ENCODE measurements at regions not wholly inside any gene's neighbourhood (a gene's known extent, or its start where the extent isn't known, plus 50 kb on each side); places are given as distances from the start of the nearest gene placed in this dataset.
A peak's percentile ranks its signal among the peaks of the same experiment; 100 is the strongest.

DNA sequence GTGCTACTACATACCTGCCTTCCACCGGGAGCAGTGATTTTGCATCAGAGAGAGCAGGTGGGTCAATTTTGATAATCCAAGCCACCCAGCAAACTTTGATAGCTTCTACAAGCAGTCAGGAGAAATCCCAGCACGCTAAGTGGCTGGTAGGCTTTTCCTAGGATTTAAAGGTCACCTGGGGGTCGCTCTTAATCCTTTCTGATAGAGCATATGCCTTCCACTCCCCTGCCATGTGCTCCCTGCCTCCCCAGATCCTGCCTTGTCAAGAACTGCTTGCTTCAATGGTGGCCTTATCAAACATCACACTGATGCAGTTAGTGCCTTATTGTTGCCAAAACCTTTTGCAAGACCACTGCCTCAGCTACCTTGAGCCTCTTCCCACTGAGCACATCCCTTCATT is 462.3 kb upstream of the MEX3C start:
- Mint-ChIP-seq H3K4me1 (peaks cover 0 to 1% (median 0%) of the 10 kb centered on the region in 7 donors), H3K9me3 (peaks cover 0 to 5% (median 0%) of the 10 kb centered on the region in 11 donors), H3K27ac (no peak overlapping the region), H3K27me3 (peaks cover 0 to 47% (median 32%) of the 10 kb centered on the region in 5 donors), H3K36me3 (peaks cover 0 to 5% (median 0%) of the 10 kb centered on the region in 5 donors), H3K4me3 (no peak overlapping the region)
- Histone ChIP-seq H3K9me3 (ENCODE audit: control insufficient read depth in 2 of 3, low read length in 3 of 3) (no peaks in the 10 kb centered on the region), H3K27ac (ENCODE audit: low read depth, low read length) (no peak overlapping the region), H3K27me3 (ENCODE audit: control insufficient read depth in 2 of 2, insufficient read depth in 2 of 2, low read length in 2 of 2) (no peaks in the 10 kb centered on the region), H3K4me1 (ENCODE audit: control insufficient read depth in 2 of 2, insufficient read depth in 2 of 2, low read length in 2 of 2) (no peaks in the 10 kb centered on the region), H3K36me3 (ENCODE audit: control insufficient read depth in 2 of 3, insufficient read depth in 3 of 3, low read length in 3 of 3) (no peaks in the 10 kb centered on the region), H3K4me3 (ENCODE audit: low read length) (no peak overlapping the region)
- ATAC-seq (no peak), DNase-seq (no peak)
- CTCF ChIA-PET = no interaction called here
- POLR2A ChIA-PET = no interaction called here
- intact Hi-C loops (cut with micrococcal nuclease) = no loop called here

DNA sequence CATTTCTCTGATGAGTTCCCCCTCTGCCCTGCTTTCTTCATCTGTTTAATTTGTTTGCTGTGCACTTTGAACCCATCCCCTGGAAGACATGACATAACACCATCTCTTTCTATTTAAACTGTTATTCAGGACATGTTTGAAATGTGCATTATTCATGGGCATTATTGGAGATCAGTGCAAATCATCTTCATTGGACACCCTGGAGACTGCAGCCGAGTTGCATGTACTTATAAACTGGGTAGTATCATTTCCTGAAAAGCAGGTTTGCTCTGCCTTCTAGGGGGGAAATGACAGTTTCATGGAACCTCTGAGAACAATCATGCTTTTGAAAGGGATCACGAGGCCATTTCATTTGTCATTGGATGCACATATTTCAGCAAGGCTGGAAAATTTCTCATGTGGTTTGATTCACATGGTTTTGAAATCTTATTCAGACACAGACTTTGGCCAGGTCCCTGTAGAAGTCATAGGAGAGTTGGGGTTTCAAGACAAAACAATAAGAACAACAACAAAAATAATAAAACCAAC is 462.8 kb upstream of the MEX3C start:
- peaks cover 0 to 5% (median 0%) of the 10 kb centered on the region in 5 donors for H3K36me3 Mint-ChIP-seq
- H3K27ac Mint-ChIP-seq = no peak overlapping the region
- Histone ChIP-seq H3K4me1 (ENCODE audit: control insufficient read depth in 2 of 2, insufficient read depth in 2 of 2, low read length in 2 of 2) (no peaks in the 10 kb centered on the region), H3K9me3 (ENCODE audit: control insufficient read depth in 2 of 3, low read length in 3 of 3) (no peaks in the 10 kb centered on the region), H3K27me3 (ENCODE audit: control insufficient read depth in 2 of 2, insufficient read depth in 2 of 2, low read length in 2 of 2) (no peaks in the 10 kb centered on the region), H3K27ac (ENCODE audit: low read depth, low read length) (no peak overlapping the region), H3K4me3 (ENCODE audit: low read length) (no peak overlapping the region), H3K36me3 (ENCODE audit: control insufficient read depth in 2 of 3, insufficient read depth in 3 of 3, low read length in 3 of 3) (no peaks in the 10 kb centered on the region)
- DNase-seq (no peak), ATAC-seq (no peak)
- H3K4me3 Mint-ChIP-seq = no peak overlapping the region
- H3K27me3 Mint-ChIP-seq = peaks cover 0 to 47% (median 34%) of the 10 kb centered on the region in 5 donors
- intact Hi-C loops (cut with micrococcal nuclease) = no loop called here
- CTCF ChIA-PET = no interaction called here
- H3K9me3 Mint-ChIP-seq = peaks cover 0 to 5% (median 0%) of the 10 kb centered on the region in 11 donors
- peaks cover 0 to 1% (median 0%) of the 10 kb centered on the region in 7 donors for H3K4me1 Mint-ChIP-seq
- POLR2A ChIA-PET = no interaction called here

- Histone ChIP-seq H3K27me3 (ENCODE audit: control insufficient read depth in 2 of 2, insufficient read depth in 2 of 2, low read length in 2 of 2) (peaks cover 0 to 7% of the 10 kb centered on the region in 2 donors), H3K27ac (ENCODE audit: low read depth, low read length) (no peak overlapping the region), H3K36me3 (ENCODE audit: control insufficient read depth in 2 of 3, insufficient read depth in 3 of 3, low read length in 3 of 3) (no peaks in the 10 kb centered on the region), H3K9me3 (ENCODE audit: control insufficient read depth in 2 of 3, low read length in 3 of 3) (no peaks in the 10 kb centered on the region), H3K4me3 (ENCODE audit: low read length) (no peak overlapping the region), H3K4me1 (ENCODE audit: control insufficient read depth in 2 of 2, insufficient read depth in 2 of 2, low read length in 2 of 2) (no peaks in the 10 kb centered on the region)
- no peak for ATAC-seq
- Mint-ChIP-seq H3K27me3 (peaks cover 0 to 54% (median 28%) of the 10 kb centered on the region in 5 donors), H3K4me1 (peaks cover 0 to 3% (median 0%) of the 10 kb centered on the region in 7 donors), H3K9me3 (peaks cover 0 to 7% (median 0%) of the 10 kb centered on the region in 11 donors), H3K27ac (no peak overlapping the region), H3K36me3 (peaks cover 0 to 5% (median 0%) of the 10 kb centered on the region in 5 donors), H3K4me3 (no peak overlapping the region)
- CTCF ChIA-PET = no interaction called here
- DNase-seq = no peak
- POLR2A ChIA-PET = no interaction called here
- intact Hi-C loops (cut with micrococcal nuclease) = no loop called here
These were observed 466.8 kb upstream of the MEX3C start for GRCh38 chr18:51664236-51664635.

DNA sequence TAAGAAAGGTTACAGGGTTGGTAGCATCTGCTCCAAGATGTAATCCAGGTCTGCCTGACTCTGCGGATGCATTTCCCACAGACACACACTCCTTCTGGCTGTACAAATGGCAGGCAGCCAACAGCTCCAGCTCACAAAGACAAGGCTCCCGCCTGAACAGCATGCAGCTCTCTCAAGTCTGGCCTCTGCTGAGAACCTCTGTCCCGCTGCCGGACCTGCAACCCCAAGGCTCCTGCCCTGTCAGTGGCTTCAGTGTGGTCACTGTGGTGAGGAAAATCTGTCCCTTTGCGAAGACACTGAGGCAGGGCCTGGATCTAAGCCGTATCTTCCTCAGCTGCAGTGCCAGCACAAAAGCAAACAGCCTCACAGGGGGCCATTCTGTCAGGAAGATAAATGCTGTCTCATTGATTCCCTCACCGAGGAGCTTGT is 469.3 kb upstream of the MEX3C start:
- CTCF ChIA-PET = no interaction called here

DNA sequence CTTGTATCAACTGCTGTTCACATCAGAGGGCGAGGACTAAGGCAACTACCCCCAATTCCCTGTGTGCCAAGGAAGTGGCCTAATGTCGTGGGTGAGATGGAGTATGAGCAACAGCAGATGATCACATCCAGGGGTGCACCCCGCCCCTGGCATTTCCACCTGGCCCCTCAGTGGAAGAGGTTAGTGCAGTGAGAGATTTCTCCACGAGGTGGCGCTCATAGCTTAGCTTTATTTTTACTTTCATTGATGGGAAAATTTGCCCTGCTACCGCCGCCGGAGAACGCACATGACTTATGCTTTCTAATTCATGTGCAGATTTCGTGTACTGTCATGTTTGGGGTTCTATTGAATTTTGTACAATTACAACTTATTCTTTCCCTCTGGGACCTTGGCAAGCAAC is 470.6 kb upstream of the MEX3C start:
- Histone ChIP-seq H3K4me3 (ENCODE audit: low read length) (no peak overlapping the region), H3K4me1 (ENCODE audit: control insufficient read depth in 2 of 2, insufficient read depth in 2 of 2, low read length in 2 of 2) (no peaks in the 10 kb centered on the region), H3K36me3 (ENCODE audit: control insufficient read depth in 2 of 3, insufficient read depth in 3 of 3, low read length in 3 of 3) (no peaks in the 10 kb centered on the region), H3K9me3 (ENCODE audit: control insufficient read depth in 2 of 3, low read length in 3 of 3) (no peaks in the 10 kb centered on the region), H3K27ac (ENCODE audit: low read depth, low read length) (no peak overlapping the region), H3K27me3 (ENCODE audit: control insufficient read depth in 2 of 2, insufficient read depth in 2 of 2, low read length in 2 of 2) (peaks cover 0 to 7% of the 10 kb centered on the region in 2 donors)
- Mint-ChIP-seq H3K27ac (no peak overlapping the region), H3K4me3 (no peak overlapping the region), H3K36me3 (no peaks in the 10 kb centered on the region), H3K9me3 (peaks cover 0 to 6% (median 0%) of the 10 kb centered on the region in 11 donors), H3K4me1 (peaks cover 0 to 3% (median 0%) of the 10 kb centered on the region in 7 donors), H3K27me3 (peaks cover 0 to 52% (median 27%) of the 10 kb centered on the region in 5 donors)
- DNase-seq = peak in 2 of 9 donors; percentile 2 to 39
- ATAC-seq = no peak
- CTCF ChIA-PET = no interaction called here
- intact Hi-C loops (cut with micrococcal nuclease) = loop anchor here in 1 of 2 donors (5.0 kb wide), 1 partner anchor 556 kb away; no protein-coding TSS in a partner anchor
- POLR2A ChIA-PET = no interaction called here

More for the DNA sequence above, 469.3 kb upstream of the MEX3C start:
- Histone ChIP-seq H3K36me3 (ENCODE audit: control insufficient read depth in 2 of 3, insufficient read depth in 3 of 3, low read length in 3 of 3) (no peaks in the 10 kb centered on the region), H3K4me1 (ENCODE audit: control insufficient read depth in 2 of 2, insufficient read depth in 2 of 2, low read length in 2 of 2) (no peaks in the 10 kb centered on the region), H3K4me3 (ENCODE audit: low read length) (no peak overlapping the region), H3K27me3 (ENCODE audit: control insufficient read depth in 2 of 2, insufficient read depth in 2 of 2, low read length in 2 of 2) (peaks cover 0 to 7% of the 10 kb centered on the region in 2 donors), H3K27ac (ENCODE audit: low read depth, low read length) (no peak overlapping the region), H3K9me3 (ENCODE audit: control insufficient read depth in 2 of 3, low read length in 3 of 3) (no peaks in the 10 kb centered on the region)
- peaks cover 0 to 3% (median 0%) of the 10 kb centered on the region in 7 donors for H3K4me1 Mint-ChIP-seq
- H3K4me3 Mint-ChIP-seq = no peak overlapping the region
- peaks cover 0 to 6% (median 0%) of the 10 kb centered on the region in 11 donors for H3K9me3 Mint-ChIP-seq
- DNase-seq = no peak
- POLR2A ChIA-PET = no interaction called here
- no peak for ATAC-seq
- peaks cover 0 to 5% (median 0%) of the 10 kb centered on the region in 5 donors for H3K36me3 Mint-ChIP-seq
- no peak overlapping the region for H3K27ac Mint-ChIP-seq
- H3K27me3 Mint-ChIP-seq = peaks cover 0 to 62% (median 27%) of the 10 kb centered on the region in 5 donors
- intact Hi-C loops (cut with micrococcal nuclease) = loop anchor here in 1 of 2 donors (5.0 kb wide), 1 partner anchor 554 kb away; no protein-coding TSS in a partner anchor

DNA sequence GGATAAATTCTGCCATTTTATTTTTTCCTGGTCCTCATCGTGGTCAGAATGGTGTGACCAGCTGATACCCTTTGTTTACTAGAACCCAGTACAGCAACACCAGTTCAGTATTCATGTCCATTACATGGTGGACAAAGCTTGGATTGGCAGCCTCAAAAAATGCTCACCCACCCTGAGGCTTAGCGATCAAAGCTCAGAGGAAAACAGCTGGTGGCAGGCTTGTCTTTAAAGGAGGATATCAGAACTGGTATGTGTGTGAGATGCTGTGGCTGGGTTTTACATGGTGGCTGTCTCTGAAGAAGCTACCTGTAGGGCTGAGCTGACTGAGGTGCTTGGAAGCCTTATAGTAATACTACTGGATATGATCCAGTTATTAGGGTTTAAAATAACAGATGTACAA is 471.1 kb upstream of the MEX3C start:
- ChIA-PET POLR2A (no interaction called here), CTCF (no interaction called here)
- no peak overlapping the region for H3K27ac ChIP-seq (ENCODE audit: low read depth, low read length)
- no peak overlapping the region for H3K4me3 ChIP-seq (ENCODE audit: low read length)
- H3K4me3 Mint-ChIP-seq = no peak overlapping the region
- H3K27me3 Mint-ChIP-seq = peaks cover 0 to 52% (median 27%) of the 10 kb centered on the region in 5 donors
- no peaks in the 10 kb centered on the region for H3K4me1 ChIP-seq (ENCODE audit: control insufficient read depth in 2 of 2, insufficient read depth in 2 of 2, low read length in 2 of 2)
- intact Hi-C loops (cut with micrococcal nuclease) = loop anchor here in 1 of 2 donors (5.0 kb wide), 1 partner anchor 556 kb away; no protein-coding TSS in a partner anchor
- ATAC-seq (no peak), DNase-seq (no peak)
- no peak overlapping the region for H3K27ac Mint-ChIP-seq
- H3K9me3 Mint-ChIP-seq = peaks cover 0 to 6% (median 0%) of the 10 kb centered on the region in 11 donors
- peaks cover 0 to 3% (median 0%) of the 10 kb centered on the region in 7 donors for H3K4me1 Mint-ChIP-seq
- no peaks in the 10 kb centered on the region for H3K36me3 Mint-ChIP-seq
- no peaks in the 10 kb centered on the region for H3K36me3 ChIP-seq (ENCODE audit: control insufficient read depth in 2 of 3, insufficient read depth in 3 of 3, low read length in 3 of 3)
- H3K9me3 ChIP-seq (ENCODE audit: control insufficient read depth in 2 of 3, low read length in 3 of 3) = no peaks in the 10 kb centered on the region
- peaks cover 0 to 7% of the 10 kb centered on the region in 2 donors for H3K27me3 ChIP-seq (ENCODE audit: control insufficient read depth in 2 of 2, insufficient read depth in 2 of 2, low read length in 2 of 2)

DNA sequence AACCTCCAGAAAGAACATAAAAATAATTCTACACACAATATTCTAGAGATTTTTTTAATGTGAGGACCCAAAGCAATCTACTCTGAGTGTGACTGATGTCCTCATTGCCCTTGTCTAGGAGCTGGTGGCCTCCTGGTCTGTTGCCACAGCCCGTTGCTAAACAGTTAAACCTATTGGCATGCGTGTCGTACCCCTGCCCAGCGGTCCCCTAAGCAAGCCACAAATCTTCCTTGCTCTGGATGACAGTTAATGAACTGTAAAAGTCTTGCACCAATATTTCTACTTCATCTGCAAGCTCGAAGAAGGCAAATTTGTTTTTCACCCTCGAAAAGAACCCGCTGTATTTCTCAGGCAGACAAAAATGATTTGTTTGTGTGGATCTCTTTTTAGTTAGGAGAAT is 489.1 kb upstream of the MEX3C start:
- intact Hi-C loops (cut with micrococcal nuclease) = loop anchor here in 1 of 2 donors (10.0 kb wide), 1 partner anchor 82 kb away; no protein-coding TSS in a partner anchor
- ChIA-PET CTCF (no interaction called here), POLR2A (no interaction called here)
- Histone ChIP-seq H3K4me1 (ENCODE audit: control insufficient read depth in 2 of 2, insufficient read depth in 2 of 2, low read length in 2 of 2) (no peaks in the 10 kb centered on the region), H3K9me3 (ENCODE audit: control insufficient read depth in 2 of 3, low read length in 3 of 3) (no peaks in the 10 kb centered on the region), H3K27ac (ENCODE audit: low read depth, low read length) (no peak overlapping the region), H3K4me3 (ENCODE audit: low read length) (no peak overlapping the region), H3K27me3 (ENCODE audit: control insufficient read depth in 2 of 2, insufficient read depth in 2 of 2, low read length in 2 of 2) (no peaks in the 10 kb centered on the region), H3K36me3 (ENCODE audit: control insufficient read depth in 2 of 3, insufficient read depth in 3 of 3, low read length in 3 of 3) (no peaks in the 10 kb centered on the region)
- H3K9me3 Mint-ChIP-seq = peaks cover 0 to 28% (median 6%) of the 10 kb centered on the region in 11 donors
- ATAC-seq (no peak), DNase-seq (no peak)
- H3K4me3 Mint-ChIP-seq = no peak overlapping the region
- H3K27me3 Mint-ChIP-seq = peaks cover 0 to 7% (median 3%) of the 10 kb centered on the region in 5 donors
- no peak overlapping the region for H3K27ac Mint-ChIP-seq
- H3K4me1 Mint-ChIP-seq = no peaks in the 10 kb centered on the region
- H3K36me3 Mint-ChIP-seq = peaks cover 0 to under 1% (median 0%) of the 10 kb centered on the region in 5 donors
